D721Med (cell line): ENCODE measurements at regions not wholly inside any gene's neighbourhood (a gene's known extent, or its start where the extent isn't known, plus 50 kb on each side); places are given as distances from the start of the nearest gene placed in this dataset.

Experiments used
- DNase-seq: peaks from one replicate; pipeline ENCODE4 v3.0.0; 2011; ENCODE audit warnings: low spot score; ENCODE audit not compliant: insufficient read length
- FAIRE-seq: peaks from 2 replicates; lab custom pipeline; 2011; peaks lifted over from hg19 to GRCh38; lab: Jason Lieb, UNC
- TF ChIP-seq, protein P1 (sequence below): IDR thresholded peaks from 2 replicates; pipeline ENCODE4 v1.5.1; 2012; ENCODE audit warnings: mild to moderate bottlenecking, control low read depth; ENCODE audit not compliant: insufficient read depth; ENCODE audit errors: missing control alignments

- TF ChIP-seq, protein P1, sequence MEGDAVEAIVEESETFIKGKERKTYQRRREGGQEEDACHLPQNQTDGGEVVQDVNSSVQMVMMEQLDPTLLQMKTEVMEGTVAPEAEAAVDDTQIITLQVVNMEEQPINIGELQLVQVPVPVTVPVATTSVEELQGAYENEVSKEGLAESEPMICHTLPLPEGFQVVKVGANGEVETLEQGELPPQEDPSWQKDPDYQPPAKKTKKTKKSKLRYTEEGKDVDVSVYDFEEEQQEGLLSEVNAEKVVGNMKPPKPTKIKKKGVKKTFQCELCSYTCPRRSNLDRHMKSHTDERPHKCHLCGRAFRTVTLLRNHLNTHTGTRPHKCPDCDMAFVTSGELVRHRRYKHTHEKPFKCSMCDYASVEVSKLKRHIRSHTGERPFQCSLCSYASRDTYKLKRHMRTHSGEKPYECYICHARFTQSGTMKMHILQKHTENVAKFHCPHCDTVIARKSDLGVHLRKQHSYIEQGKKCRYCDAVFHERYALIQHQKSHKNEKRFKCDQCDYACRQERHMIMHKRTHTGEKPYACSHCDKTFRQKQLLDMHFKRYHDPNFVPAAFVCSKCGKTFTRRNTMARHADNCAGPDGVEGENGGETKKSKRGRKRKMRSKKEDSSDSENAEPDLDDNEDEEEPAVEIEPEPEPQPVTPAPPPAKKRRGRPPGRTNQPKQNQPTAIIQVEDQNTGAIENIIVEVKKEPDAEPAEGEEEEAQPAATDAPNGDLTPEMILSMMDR: no peak
Measured at GRCh38 chr7:84801396-84801795, 385.5 kb downstream of the SEMA3D start.

DNA sequence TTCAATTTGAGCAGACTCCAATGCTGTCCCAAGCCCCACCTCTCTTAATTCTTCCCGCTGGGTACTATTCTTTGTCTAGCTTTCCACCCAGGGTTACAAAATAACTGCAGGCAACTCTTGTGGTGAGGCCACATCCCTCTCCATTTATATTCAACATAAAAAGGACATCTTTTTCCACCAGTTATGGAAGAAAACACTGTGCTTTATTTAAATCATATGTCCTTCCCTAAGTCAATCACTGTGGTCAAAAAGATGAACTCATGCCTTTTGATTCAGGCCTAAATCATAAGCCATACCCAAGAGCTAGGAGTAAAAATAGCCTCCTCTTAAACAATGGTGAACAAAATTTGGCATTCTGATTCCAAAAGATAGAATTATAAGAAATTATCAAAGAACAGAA, 386.0 kb downstream of the SEMA3D start:
- TF ChIP-seq, protein P1: no peak
- no peak for FAIRE-seq
- no peak for DNase-seq

More at GRCh38 chr7:84801396-84801795, 385.5 kb downstream of the SEMA3D start:
- FAIRE-seq (no peak), DNase-seq (no peak)

DNA sequence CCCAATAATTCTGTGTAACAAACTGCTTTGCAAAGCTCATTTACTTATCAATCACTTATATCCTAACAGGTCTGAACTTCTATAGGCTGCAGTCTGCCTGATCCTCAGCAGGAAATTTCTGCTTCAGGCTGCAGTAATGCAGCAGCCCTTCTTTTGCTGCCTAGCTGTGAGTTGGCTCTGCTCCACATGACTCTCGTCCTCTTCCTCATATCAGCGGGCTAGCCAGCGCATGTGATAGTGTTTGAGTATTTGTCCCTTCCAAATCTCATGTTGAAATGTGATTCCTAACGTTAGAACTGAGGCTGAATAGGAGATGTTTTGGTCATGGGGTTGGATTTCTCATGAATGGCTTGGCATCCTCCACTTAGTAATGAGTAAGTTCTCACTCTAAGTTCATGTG, 387.8 kb downstream of the SEMA3D start:
- TF ChIP-seq, protein P1: no peak
- no peak for FAIRE-seq
- no peak for DNase-seq

GRCh38 chr7:84792231-84792893, 394.5 kb downstream of the SEMA3D start:
- no peak for DNase-seq
- no peak for FAIRE-seq
- TF ChIP-seq, protein P1: no peak

- TF ChIP-seq, protein P1: no peak
- FAIRE-seq (no peak), DNase-seq (no peak)
Measured at GRCh38 chr7:84790882-84791281, 396.0 kb downstream of the SEMA3D start.

GRCh38 chr7:84786073-84786472, 400.8 kb downstream of the SEMA3D start:
- no peak for FAIRE-seq
- DNase-seq: no peak
- TF ChIP-seq, protein P1: no peak

GRCh38 chr7:84784450-84784849, 402.4 kb downstream of the SEMA3D start:
- DNase-seq: no peak
- TF ChIP-seq, protein P1: no peak
- FAIRE-seq: no peak
